Astrocyte of the spinal cord (primary cell): ENCODE measurements at regions not wholly inside any gene's neighbourhood (a gene's known extent, or its start where the extent isn't known, plus 50 kb on each side); places are given as distances from the start of the nearest gene placed in this dataset.

Source experiments
- DNase-seq: peaks from one replicate; pipeline ENCODE4 v3.0.0; 2011; ENCODE audit warnings: low read depth, low spot score
- H3K4me3 ChIP-seq: 2 replicates; pipeline ENCODE4 v1.5.1; 2011; ENCODE audit warnings: low read depth, mild to moderate bottlenecking, low read length, moderate library complexity
- in situ Hi-C: cut with HindIII; loops from 2 replicates; pipeline ENCODE4 v1.10.0; 2017; ENCODE audit warnings: low sequenced_read_pairs
- TF ChIP-seq, protein P1 (sequence below): IDR thresholded peaks from 2 replicates; pipeline ENCODE4 v1.5.1; 2012; ENCODE audit warnings: low read depth, mild to moderate bottlenecking, low read length, inconsistent platforms

DNA sequence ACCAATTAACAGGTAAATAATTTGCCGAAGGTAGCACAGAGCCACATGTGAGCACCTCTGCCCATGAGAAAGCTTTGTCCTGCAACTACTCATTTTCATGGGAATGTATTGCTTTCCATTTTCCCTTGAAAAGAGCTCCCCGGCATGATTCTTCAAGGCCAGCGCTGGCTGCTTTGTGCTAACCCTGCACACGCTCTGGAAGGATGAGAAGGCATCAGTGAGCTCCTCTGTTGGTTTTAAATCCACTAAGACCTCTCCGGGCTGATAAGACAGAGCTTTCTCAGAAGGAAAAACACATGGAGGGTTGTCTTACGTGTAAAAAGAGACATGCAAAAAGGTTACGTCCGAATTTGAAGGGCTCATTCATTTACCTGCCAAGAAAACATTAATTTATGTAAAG lies 553.9 kb upstream of the MKI67 start:
- TF ChIP-seq, protein P1, sequence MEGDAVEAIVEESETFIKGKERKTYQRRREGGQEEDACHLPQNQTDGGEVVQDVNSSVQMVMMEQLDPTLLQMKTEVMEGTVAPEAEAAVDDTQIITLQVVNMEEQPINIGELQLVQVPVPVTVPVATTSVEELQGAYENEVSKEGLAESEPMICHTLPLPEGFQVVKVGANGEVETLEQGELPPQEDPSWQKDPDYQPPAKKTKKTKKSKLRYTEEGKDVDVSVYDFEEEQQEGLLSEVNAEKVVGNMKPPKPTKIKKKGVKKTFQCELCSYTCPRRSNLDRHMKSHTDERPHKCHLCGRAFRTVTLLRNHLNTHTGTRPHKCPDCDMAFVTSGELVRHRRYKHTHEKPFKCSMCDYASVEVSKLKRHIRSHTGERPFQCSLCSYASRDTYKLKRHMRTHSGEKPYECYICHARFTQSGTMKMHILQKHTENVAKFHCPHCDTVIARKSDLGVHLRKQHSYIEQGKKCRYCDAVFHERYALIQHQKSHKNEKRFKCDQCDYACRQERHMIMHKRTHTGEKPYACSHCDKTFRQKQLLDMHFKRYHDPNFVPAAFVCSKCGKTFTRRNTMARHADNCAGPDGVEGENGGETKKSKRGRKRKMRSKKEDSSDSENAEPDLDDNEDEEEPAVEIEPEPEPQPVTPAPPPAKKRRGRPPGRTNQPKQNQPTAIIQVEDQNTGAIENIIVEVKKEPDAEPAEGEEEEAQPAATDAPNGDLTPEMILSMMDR = no peak
- no peak overlapping the region for H3K4me3 ChIP-seq
- DNase-seq = no peak
- in situ Hi-C loops = no loop called here

DNA sequence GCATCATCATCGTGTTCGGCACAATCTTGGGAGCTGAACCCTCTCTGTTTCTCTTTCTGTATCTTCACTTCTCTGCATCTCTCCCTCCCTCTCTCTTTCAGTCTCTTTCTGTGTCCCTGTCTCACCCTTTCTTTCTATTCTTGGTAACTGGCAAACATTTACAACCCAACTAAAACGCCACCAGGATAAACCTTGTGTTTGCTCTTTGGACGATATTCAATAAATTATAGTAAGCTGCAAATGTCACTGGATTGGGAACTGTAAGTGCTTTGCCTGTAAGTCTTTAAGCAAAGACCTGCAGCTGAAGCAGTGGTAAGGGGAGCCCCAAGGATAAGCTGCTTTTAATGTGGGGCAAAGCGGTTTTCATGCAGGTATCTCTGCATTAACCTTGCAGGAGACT lies 558.0 kb upstream of the MKI67 start:
- no peak for DNase-seq
- no peak overlapping the region for H3K4me3 ChIP-seq
- TF ChIP-seq, protein P1 = no peak
- in situ Hi-C loops = no loop called here

DNA sequence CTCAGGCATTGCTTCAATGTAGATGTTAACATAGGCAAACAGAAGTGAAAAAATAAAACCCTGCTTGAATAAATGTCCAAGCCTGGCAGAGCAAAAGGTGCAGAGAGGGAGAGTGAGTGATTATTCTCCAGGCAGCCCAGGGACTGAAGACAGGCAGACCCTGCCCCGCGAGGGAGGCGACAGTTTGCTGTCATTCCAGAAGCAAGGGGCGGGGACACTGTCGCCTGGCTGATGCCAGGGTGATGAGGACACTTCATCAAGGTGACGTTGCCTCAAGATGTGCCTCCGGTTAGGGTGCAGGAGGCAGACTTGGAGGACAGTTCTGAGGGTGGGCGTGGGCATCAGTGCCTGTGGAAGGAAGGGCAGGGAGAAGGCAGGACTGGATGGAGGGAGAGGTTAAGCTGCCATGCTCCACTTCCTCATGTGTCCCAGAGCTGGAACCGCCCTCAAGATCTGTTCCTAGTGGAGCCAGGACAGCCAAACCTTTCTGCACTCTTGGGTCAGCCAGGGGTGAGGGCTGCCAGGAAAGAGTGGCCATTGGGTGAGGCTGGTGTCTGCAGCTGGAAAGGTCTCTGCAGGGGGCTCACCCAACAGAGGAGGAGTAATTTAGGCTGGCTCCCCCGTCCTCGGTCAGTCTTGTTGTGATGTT lies 560.5 kb upstream of the MKI67 start:
- in situ Hi-C loops = no loop called here
- no peak for DNase-seq
- TF ChIP-seq, protein P1 = no peak
- H3K4me3 ChIP-seq = no peak overlapping the region

DNA sequence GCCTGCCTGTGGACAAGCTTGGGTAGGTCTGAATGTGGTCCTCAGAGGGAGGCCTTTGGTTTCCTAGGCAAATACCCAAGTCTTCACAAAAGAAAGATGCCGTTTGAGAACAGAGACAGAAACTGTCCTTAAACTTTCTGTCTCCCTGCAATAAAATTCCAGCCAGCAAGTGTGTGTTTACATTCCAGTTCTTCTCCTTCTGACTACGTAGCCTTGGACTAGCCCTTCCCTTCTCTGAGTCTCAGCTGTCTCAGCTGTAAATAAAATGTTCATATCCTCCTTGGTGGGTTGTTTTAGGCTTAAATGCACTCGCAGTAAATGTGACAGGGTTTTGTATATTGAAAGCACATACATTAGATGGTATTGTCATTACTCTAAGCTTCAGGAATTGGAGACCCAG lies 561.2 kb upstream of the MKI67 start:
- TF ChIP-seq, protein P1 = no peak
- no peak overlapping the region for H3K4me3 ChIP-seq
- no peak for DNase-seq
- in situ Hi-C loops = no loop called here

DNA sequence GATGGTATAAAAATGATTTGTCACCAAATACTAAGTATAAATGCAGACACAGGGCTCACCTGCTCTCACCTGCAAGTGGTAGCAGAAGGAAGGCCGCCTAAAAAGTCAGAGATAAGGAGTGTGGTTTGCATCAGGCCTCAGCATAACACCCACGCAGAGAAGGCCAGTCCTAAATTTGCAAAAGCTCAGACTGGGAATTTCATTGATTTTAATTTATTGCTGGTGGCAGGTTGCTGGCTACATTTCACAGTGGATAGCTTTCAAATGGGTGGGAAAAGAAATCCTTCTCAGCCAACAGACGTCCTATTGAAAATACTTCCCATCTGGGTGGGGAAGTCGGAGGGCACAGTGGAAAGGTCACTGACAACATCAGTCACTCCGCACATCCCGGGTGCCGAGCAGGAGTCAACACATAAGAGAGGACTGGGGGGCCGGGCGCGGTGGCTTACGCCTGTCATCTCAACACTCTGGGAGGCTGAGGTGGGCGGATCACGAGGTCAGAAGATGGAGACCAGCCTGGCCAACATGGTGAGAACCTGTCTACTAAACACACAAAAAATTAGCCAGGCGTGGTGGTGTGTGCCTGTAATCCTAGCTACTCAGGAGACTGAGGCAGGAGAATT lies 561.8 kb upstream of the MKI67 start:
- in situ Hi-C loops = no loop called here
- no peak for DNase-seq
- H3K4me3 ChIP-seq = no peak overlapping the region
- TF ChIP-seq, protein P1 = no peak

DNA sequence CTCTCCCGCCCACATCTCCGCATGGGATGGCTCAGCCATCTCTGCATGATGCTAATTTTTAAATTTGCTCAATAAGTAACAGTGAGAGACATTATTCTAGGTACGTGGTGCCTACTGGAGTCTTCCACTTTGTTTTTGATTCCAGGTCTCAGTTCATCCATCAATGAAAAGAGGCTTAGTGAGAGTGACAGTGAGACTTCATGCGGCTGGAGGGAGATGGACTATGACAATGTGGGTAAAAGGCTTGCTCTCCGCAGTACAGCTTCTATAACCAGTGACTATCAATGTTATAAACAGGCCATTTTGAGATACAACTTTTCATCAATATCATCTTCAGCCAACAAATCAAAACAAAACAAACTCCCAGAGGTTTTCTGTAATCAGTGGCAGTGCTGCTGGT lies 563.4 kb upstream of the MKI67 start:
- no peak for DNase-seq
- H3K4me3 ChIP-seq = no peak overlapping the region
- TF ChIP-seq, protein P1 = no peak
- in situ Hi-C loops = no loop called here
